ENCODE measurements at regions not wholly inside any gene's neighbourhood (a gene's known extent, or its start where the extent isn't known, plus 50 kb on each side); places are given as distances from the start of the nearest gene placed in this dataset.

DNA sequence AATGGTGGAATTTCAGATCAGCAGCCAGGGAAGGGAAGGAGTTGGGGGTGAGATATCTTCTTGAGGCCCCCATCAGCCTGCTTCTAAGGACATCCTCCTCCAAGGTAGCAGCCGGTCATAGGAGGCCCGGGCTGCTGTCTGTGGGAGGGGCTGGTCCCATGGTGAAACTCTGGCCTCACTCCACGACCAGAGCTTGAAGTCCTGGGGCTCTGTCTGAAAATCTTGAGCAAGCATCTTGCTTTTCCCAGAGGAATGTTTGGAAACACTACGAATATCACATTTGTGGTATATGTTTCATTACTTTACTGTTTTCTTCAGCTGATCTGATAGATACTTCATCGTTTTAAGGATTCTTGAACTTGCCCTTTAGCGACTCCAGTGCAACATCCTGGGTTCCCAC, 103.7 kb downstream of the CTAGE1 start:
- Histone ChIP-seq H3K4me1 (ENCODE audit: control insufficient read depth in 3 of 3, insufficient read depth in 3 of 3, low read length in 3 of 3) (no peaks in the 10 kb centered on the region), H3K36me3 (ENCODE audit: control insufficient read depth in 3 of 3, insufficient read depth in 3 of 3, low read length in 3 of 3) (no peaks in the 10 kb centered on the region), H3K27ac (ENCODE audit: low read depth, low read length) (no peak overlapping the region), H3K27me3 (ENCODE audit: control insufficient read depth in 3 of 3, insufficient read depth in 3 of 3, low read length in 3 of 3) (peaks cover 0 to 8% (median 0%) of the 10 kb centered on the region in 3 donors), H3K9ac (ENCODE audit: low read depth in 1 of 3, low read length in 3 of 3) (no peak overlapping the region), H3K4me3 (ENCODE audit: low read length in 3 of 3) (no peak overlapping the region), H3K9me3 (ENCODE audit: control insufficient read depth in 3 of 3, low read length in 3 of 3) (no peaks in the 10 kb centered on the region)

DNA sequence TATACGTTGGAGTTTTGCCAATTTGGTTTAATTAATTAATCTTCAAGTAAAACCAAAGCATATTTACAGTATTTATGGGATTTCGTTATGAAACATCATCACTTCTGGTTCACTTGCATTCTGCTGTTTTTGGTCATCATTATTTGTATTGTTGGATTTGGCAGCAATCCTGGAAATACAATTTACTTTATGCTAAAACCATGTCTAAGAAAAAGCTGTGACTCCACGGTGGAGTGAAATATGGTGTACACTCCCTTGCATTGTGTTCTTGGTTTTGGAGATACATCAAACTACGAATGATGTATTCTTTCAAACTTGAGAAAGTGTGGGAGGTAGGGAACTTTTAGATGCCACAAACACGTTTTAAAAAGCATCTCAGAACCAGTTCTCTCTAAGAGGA, 106.4 kb downstream of the CTAGE1 start:
- Histone ChIP-seq H3K27ac (ENCODE audit: low read depth, low read length) (no peak overlapping the region), H3K9ac (ENCODE audit: low read depth in 1 of 3, low read length in 3 of 3) (no peak overlapping the region), H3K36me3 (ENCODE audit: control insufficient read depth in 3 of 3, insufficient read depth in 3 of 3, low read length in 3 of 3) (no peaks in the 10 kb centered on the region), H3K27me3 (ENCODE audit: control insufficient read depth in 3 of 3, insufficient read depth in 3 of 3, low read length in 3 of 3) (peaks cover 0 to 2% (median 0%) of the 10 kb centered on the region in 3 donors), H3K9me3 (ENCODE audit: control insufficient read depth in 3 of 3, low read length in 3 of 3) (no peaks in the 10 kb centered on the region), H3K4me3 (ENCODE audit: low read length in 3 of 3) (no peak overlapping the region), H3K4me1 (ENCODE audit: control insufficient read depth in 3 of 3, insufficient read depth in 3 of 3, low read length in 3 of 3) (no peaks in the 10 kb centered on the region)

DNA sequence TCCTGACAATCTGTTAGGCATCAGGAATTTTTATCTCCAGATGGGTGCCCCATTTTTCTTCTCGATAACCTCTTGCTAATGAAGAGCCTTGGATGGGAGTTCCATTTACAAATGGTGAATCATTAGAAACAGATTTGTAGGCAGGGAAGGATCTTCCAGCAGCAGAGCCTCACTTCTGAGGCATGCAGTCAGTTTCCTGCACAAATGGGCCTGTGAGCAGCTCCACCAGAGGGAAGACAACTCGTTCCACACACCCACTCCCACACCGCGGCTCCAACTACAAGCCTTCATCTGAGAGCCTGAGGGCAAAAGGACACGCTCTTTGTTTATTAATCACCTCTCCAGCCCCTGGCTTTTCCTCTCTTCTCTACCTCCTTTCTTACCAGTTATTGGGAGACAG, 108.5 kb downstream of the CTAGE1 start:
- Histone ChIP-seq H3K27me3 (ENCODE audit: control insufficient read depth in 3 of 3, insufficient read depth in 3 of 3, low read length in 3 of 3) (no peaks in the 10 kb centered on the region), H3K4me3 (ENCODE audit: low read length in 3 of 3) (no peak overlapping the region), H3K4me1 (ENCODE audit: control insufficient read depth in 3 of 3, insufficient read depth in 3 of 3, low read length in 3 of 3) (no peaks in the 10 kb centered on the region), H3K9me3 (ENCODE audit: control insufficient read depth in 3 of 3, low read length in 3 of 3) (no peaks in the 10 kb centered on the region), H3K9ac (ENCODE audit: low read depth in 1 of 3, low read length in 3 of 3) (no peak overlapping the region), H3K36me3 (ENCODE audit: control insufficient read depth in 3 of 3, insufficient read depth in 3 of 3, low read length in 3 of 3) (no peaks in the 10 kb centered on the region), H3K27ac (ENCODE audit: low read depth, low read length) (no peak overlapping the region)

DNA sequence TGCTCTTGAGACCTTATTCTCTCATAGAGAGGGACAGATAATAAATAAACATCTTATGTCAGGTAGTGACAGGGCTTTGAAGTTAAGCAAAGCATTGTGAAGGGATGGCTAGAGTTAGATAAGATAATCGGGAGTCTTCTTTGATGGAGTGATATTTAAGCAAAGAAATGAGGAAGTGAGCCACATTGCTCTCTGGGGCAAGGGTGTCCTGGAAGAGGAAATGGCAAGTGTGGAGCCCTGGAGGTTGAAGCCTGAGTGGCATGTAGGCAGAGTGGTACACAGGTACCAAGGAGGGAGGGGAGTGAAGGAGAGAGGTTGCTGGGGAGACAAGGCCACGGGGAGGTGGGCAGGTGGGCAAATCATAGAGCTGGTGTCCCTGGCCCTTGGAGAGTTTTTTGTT, 110.2 kb downstream of the CTAGE1 start:
- no peaks in the 10 kb centered on the region for H3K36me3 ChIP-seq (ENCODE audit: control insufficient read depth in 3 of 3, insufficient read depth in 3 of 3, low read length in 3 of 3)
- H3K9ac ChIP-seq (ENCODE audit: low read depth in 1 of 3, low read length in 3 of 3), result no peak overlapping the region
- H3K27ac ChIP-seq (ENCODE audit: low read depth, low read length), result no peak overlapping the region
- no peaks in the 10 kb centered on the region for H3K27me3 ChIP-seq (ENCODE audit: control insufficient read depth in 3 of 3, insufficient read depth in 3 of 3, low read length in 3 of 3)
- H3K4me1 ChIP-seq (ENCODE audit: control insufficient read depth in 3 of 3, insufficient read depth in 3 of 3, low read length in 3 of 3), result no peaks in the 10 kb centered on the region
- no peaks in the 10 kb centered on the region for H3K9me3 ChIP-seq (ENCODE audit: control insufficient read depth in 3 of 3, low read length in 3 of 3)
- H3K4me3 ChIP-seq (ENCODE audit: low read length in 3 of 3), result no peak overlapping the region

DNA sequence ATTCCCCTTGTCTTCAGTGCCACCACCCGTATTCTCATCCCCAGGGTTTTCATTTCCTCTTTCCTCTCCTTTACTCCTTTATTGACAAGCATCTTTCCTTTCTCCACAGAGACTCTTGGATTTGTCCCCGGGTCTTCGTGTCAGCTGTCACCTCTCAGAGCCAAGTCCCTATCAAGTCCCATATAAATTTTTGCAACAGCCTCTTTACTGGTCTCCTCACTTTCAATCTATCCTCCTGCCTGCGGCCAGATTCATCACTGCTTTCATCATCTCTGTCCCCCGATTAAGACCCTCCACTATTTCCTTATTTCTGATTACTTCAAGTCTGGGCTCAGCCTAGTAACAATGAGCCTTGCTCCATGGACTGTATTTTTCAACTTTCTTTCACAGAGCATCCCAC, 113.8 kb downstream of the CTAGE1 start:
- Histone ChIP-seq H3K36me3 (ENCODE audit: control insufficient read depth in 3 of 3, insufficient read depth in 3 of 3, low read length in 3 of 3) (no peaks in the 10 kb centered on the region), H3K4me1 (ENCODE audit: control insufficient read depth in 3 of 3, insufficient read depth in 3 of 3, low read length in 3 of 3) (no peaks in the 10 kb centered on the region), H3K27me3 (ENCODE audit: control insufficient read depth in 3 of 3, insufficient read depth in 3 of 3, low read length in 3 of 3) (no peaks in the 10 kb centered on the region), H3K9me3 (ENCODE audit: control insufficient read depth in 3 of 3, low read length in 3 of 3) (no peaks in the 10 kb centered on the region), H3K27ac (ENCODE audit: low read depth, low read length) (no peak overlapping the region), H3K9ac (ENCODE audit: low read depth in 1 of 3, low read length in 3 of 3) (no peak overlapping the region), H3K4me3 (ENCODE audit: low read length in 3 of 3) (no peak overlapping the region)

DNA sequence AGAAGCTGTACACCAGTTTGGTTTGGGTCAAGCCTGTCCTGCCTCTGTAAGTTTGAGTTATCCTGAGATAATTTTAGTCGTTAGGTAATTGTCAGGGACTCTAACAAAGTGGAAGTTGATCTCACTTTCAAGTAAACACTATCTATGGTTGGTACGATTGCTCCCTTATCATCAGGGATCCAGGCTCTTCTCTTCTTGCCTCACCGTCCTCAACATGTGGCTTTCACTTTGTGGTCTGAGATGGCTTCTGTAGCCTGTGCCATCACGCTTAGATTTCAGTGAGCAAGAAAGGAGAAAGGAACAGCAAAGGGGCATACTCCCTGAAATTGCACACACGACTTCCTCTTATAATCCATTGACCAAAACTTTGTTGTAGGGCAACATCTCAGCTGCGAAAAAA, 115.6 kb downstream of the CTAGE1 start:
- no peak overlapping the region for H3K9ac ChIP-seq (ENCODE audit: low read depth in 1 of 3, low read length in 3 of 3)
- no peaks in the 10 kb centered on the region for H3K9me3 ChIP-seq (ENCODE audit: control insufficient read depth in 3 of 3, low read length in 3 of 3)
- no peaks in the 10 kb centered on the region for H3K4me1 ChIP-seq (ENCODE audit: control insufficient read depth in 3 of 3, insufficient read depth in 3 of 3, low read length in 3 of 3)
- H3K27me3 ChIP-seq (ENCODE audit: control insufficient read depth in 3 of 3, insufficient read depth in 3 of 3, low read length in 3 of 3), result no peaks in the 10 kb centered on the region
- no peak overlapping the region for H3K27ac ChIP-seq (ENCODE audit: low read depth, low read length)
- no peaks in the 10 kb centered on the region for H3K36me3 ChIP-seq (ENCODE audit: control insufficient read depth in 3 of 3, insufficient read depth in 3 of 3, low read length in 3 of 3)
- no peak overlapping the region for H3K4me3 ChIP-seq (ENCODE audit: low read length in 3 of 3)

DNA sequence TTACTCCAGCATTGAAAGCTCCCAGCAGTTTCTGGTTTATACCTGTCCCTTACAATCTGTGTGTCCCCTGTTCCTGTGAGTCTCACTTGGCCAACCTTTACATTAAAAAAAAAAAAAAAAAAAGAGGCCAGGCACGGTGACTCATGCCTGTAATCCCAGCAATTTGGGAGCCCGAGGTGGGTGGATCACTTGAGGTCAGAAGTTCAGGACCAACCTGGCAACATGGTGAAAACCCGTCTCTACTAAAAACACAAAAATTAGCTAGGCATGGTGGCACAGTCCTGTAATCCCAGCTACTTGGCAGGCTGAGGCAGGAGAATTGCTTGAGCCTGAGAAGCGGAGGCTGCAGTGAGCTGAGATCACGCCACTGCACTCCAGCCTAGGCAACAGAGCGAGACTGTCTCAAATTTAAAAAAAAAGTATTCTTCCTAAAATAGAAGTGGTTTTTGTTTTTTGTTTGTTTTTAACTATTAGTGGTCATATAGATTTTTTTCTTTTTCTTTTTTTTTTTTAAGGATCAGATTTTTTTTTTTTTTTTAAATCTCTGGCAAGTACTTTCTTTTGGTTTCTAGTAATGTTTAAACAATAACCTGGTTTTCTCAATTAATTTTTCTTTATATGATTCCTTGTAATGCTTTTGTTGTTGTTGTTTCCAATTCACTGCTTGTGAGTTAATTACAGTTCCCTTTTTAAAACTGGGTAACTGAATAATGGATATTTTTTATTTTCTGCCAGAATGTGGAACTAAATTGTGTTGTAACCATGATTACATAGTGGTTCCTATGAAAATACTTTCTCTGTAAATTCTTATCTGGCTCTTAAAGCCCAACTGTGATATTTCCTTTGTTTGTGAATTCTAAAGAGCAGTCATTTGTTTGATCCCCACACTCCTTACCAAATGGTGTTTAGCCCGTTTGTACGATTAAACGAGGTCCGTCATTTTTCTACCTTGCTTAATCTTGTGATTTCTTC, 116.8 kb downstream of the CTAGE1 start:
- H3K4me3 ChIP-seq (ENCODE audit: low read length in 3 of 3), result no peak overlapping the region
- H3K27me3 ChIP-seq (ENCODE audit: control insufficient read depth in 3 of 3, insufficient read depth in 3 of 3, low read length in 3 of 3), result no peaks in the 10 kb centered on the region
- H3K27ac ChIP-seq (ENCODE audit: low read depth, low read length), result no peak overlapping the region
- no peaks in the 10 kb centered on the region for H3K36me3 ChIP-seq (ENCODE audit: control insufficient read depth in 3 of 3, insufficient read depth in 3 of 3, low read length in 3 of 3)
- H3K9ac ChIP-seq (ENCODE audit: low read depth in 1 of 3, low read length in 3 of 3), result no peak overlapping the region
- H3K4me1 ChIP-seq (ENCODE audit: control insufficient read depth in 3 of 3, insufficient read depth in 3 of 3, low read length in 3 of 3), result no peaks in the 10 kb centered on the region
- no peaks in the 10 kb centered on the region for H3K9me3 ChIP-seq (ENCODE audit: control insufficient read depth in 3 of 3, low read length in 3 of 3)

DNA sequence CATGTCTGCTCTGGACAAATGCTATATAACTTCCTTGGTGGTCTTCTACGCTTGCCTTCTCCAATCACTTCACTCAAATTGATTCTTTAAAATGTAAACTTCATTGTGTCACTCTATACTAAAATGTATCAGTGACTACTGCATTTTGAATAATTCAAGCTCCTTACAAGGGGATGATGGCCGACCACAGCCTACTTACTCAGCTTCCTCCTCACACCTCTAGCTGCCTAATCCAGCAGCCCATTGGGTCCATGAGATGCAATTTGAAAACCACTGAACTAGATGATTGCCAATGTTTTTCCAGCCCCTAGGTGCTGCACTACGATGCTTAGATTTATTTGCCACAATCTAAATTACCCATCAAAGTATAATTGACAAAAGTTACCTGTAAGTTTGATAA, 120.7 kb downstream of the CTAGE1 start:
- H3K27ac ChIP-seq (ENCODE audit: low read depth, low read length), result no peak overlapping the region
- H3K4me3 ChIP-seq (ENCODE audit: low read length in 3 of 3), result no peak overlapping the region
- no peaks in the 10 kb centered on the region for H3K36me3 ChIP-seq (ENCODE audit: control insufficient read depth in 3 of 3, insufficient read depth in 3 of 3, low read length in 3 of 3)

DNA sequence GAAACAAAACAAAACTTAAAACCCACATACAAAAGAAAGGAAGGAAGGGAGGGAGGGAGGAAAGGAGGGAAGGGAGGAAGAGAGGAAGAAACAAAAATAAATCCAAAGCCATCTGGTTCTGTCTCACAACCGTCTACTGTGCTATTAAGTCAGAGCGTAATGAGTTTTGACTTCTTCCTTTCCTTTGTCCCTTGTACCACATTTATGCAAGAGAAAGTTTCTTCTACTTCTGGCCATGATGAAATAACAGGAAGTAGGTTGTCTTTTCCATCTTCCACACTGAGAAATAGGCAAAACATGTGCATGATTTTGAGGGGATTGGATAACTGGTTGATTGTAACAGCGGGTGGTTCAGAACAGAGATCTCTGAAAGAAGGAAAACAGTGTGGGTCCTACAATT, 121.4 kb downstream of the CTAGE1 start:
- H3K4me1 ChIP-seq (ENCODE audit: control insufficient read depth in 3 of 3, insufficient read depth in 3 of 3, low read length in 3 of 3), result no peaks in the 10 kb centered on the region
- no peaks in the 10 kb centered on the region for H3K9me3 ChIP-seq (ENCODE audit: control insufficient read depth in 3 of 3, low read length in 3 of 3)
- H3K36me3 ChIP-seq (ENCODE audit: control insufficient read depth in 3 of 3, insufficient read depth in 3 of 3, low read length in 3 of 3), result no peaks in the 10 kb centered on the region
- H3K4me3 ChIP-seq (ENCODE audit: low read length in 3 of 3), result no peak overlapping the region
- no peak overlapping the region for H3K9ac ChIP-seq (ENCODE audit: low read depth in 1 of 3, low read length in 3 of 3)
- no peak overlapping the region for H3K27ac ChIP-seq (ENCODE audit: low read depth, low read length)
- H3K27me3 ChIP-seq (ENCODE audit: control insufficient read depth in 3 of 3, insufficient read depth in 3 of 3, low read length in 3 of 3), result no peaks in the 10 kb centered on the region

More for the DNA sequence above, 120.7 kb downstream of the CTAGE1 start:
- H3K4me1 ChIP-seq (ENCODE audit: control insufficient read depth in 3 of 3, insufficient read depth in 3 of 3, low read length in 3 of 3), result no peaks in the 10 kb centered on the region
- no peak overlapping the region for H3K9ac ChIP-seq (ENCODE audit: low read depth in 1 of 3, low read length in 3 of 3)
- H3K9me3 ChIP-seq (ENCODE audit: control insufficient read depth in 3 of 3, low read length in 3 of 3), result no peaks in the 10 kb centered on the region
- no peaks in the 10 kb centered on the region for H3K27me3 ChIP-seq (ENCODE audit: control insufficient read depth in 3 of 3, insufficient read depth in 3 of 3, low read length in 3 of 3)

DNA sequence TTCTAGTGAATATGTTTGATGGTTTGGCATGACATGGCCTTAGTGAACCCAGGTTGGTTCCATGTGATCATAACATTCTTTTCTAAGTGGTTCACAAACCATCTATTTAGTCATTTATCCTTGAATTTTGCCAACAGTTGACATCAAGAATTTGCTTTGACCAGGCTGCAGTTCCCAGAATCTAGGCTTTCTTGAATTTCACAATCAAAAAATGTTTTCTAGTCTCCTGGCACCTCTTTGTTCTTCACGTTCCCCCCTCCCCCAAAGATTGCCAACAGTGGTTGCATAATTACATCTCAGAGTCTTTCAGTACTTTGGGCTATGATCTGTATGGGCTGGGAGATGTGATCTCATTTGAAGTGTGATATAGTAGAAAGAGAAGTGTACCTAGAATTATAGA, 124.0 kb downstream of the GATA6 start:
- peaks cover 0 to 3% (median 0%) of the 10 kb centered on the region in 3 donors for H3K9me3 ChIP-seq (ENCODE audit: control insufficient read depth in 3 of 3, low read length in 3 of 3)
- no peak overlapping the region for H3K27ac ChIP-seq (ENCODE audit: low read depth, low read length)
- H3K9ac ChIP-seq (ENCODE audit: low read depth in 1 of 3, low read length in 3 of 3), result no peak overlapping the region
- no peaks in the 10 kb centered on the region for H3K4me1 ChIP-seq (ENCODE audit: control insufficient read depth in 3 of 3, insufficient read depth in 3 of 3, low read length in 3 of 3)
- H3K27me3 ChIP-seq (ENCODE audit: control insufficient read depth in 3 of 3, insufficient read depth in 3 of 3, low read length in 3 of 3), result no peaks in the 10 kb centered on the region
- no peaks in the 10 kb centered on the region for H3K36me3 ChIP-seq (ENCODE audit: control insufficient read depth in 3 of 3, insufficient read depth in 3 of 3, low read length in 3 of 3)
- H3K4me3 ChIP-seq (ENCODE audit: low read length in 3 of 3), result no peak overlapping the region
